ENCODE measurements at regions not wholly inside any gene's neighbourhood (a gene's known extent, or its start where the extent isn't known, plus 50 kb on each side); places are given as distances from the start of the nearest gene placed in this dataset.
A peak's percentile ranks its signal among the peaks of the same experiment; 100 is the strongest.

GRCh38 chr14:58951143-58951542, 237.3 kb upstream of the DAAM1 start:
- TF ChIP-seq POU2F2 (IDR thresholded peaks at IDR 0.05; ENCODE audit: low read depth, low read length) (no peak), PAX5 (IDR thresholded peaks at IDR 0.05; ENCODE audit: insufficient read depth, low read length, severe bottlenecking) (no peak), POLR2AphosphoS5 (IDR thresholded peaks at IDR 0.05; ENCODE audit: low read depth, low read length) (no peak), POLR2A (IDR thresholded peaks at IDR 0.05; ENCODE audit: low read depth, low read length) (no peak), TAF1 (IDR thresholded peaks at IDR 0.05; ENCODE audit: low read depth, low read length) (no peak), SPI1 (IDR thresholded peaks at IDR 0.05; ENCODE audit: low read depth, low read length) (no peak)
- DNase-seq (ENCODE audit: insufficient read length, low spot score) = no peak
- FAIRE-seq = no peak

GRCh38 chr14:58954052-58954451, 234.4 kb upstream of the DAAM1 start:
- DNase-seq (ENCODE audit: insufficient read length, low spot score) (no peak), FAIRE-seq (no peak)
- no peak for TF ChIP-seq SPI1 (IDR thresholded peaks at IDR 0.05; ENCODE audit: low read depth, low read length)
- TF ChIP-seq POLR2AphosphoS5 (IDR thresholded peaks at IDR 0.05; ENCODE audit: low read depth, low read length) = no peak
- TF ChIP-seq PAX5 (IDR thresholded peaks at IDR 0.05; ENCODE audit: insufficient read depth, low read length, severe bottlenecking) = no peak
- TF ChIP-seq POLR2A (IDR thresholded peaks at IDR 0.05; ENCODE audit: low read depth, low read length) = no peak
- TF ChIP-seq POU2F2 (IDR thresholded peaks at IDR 0.05; ENCODE audit: low read depth, low read length) = no peak
- no peak for TF ChIP-seq TAF1 (IDR thresholded peaks at IDR 0.05; ENCODE audit: low read depth, low read length)

- TF ChIP-seq PAX5 (IDR thresholded peaks at IDR 0.05; ENCODE audit: insufficient read depth, low read length, severe bottlenecking) (no peak), POLR2AphosphoS5 (IDR thresholded peaks at IDR 0.05; ENCODE audit: low read depth, low read length) (no peak), POLR2A (IDR thresholded peaks at IDR 0.05; ENCODE audit: low read depth, low read length) (no peak), POU2F2 (IDR thresholded peaks at IDR 0.05; ENCODE audit: low read depth, low read length) (no peak), TAF1 (IDR thresholded peaks at IDR 0.05; ENCODE audit: low read depth, low read length) (no peak), SPI1 (IDR thresholded peaks at IDR 0.05; ENCODE audit: low read depth, low read length) (0 out of 2 replicates have a peak, but pooled peaks have one; percentile 9)
- DNase-seq (ENCODE audit: insufficient read length, low spot score) (no peak), FAIRE-seq (no peak)
These were observed 233.3 kb upstream of the DAAM1 start for GRCh38 chr14:58954901-58955861.

- FAIRE-seq = no peak
- no peak for DNase-seq (ENCODE audit: insufficient read length, low spot score)
- no peak for TF ChIP-seq TAF1 (IDR thresholded peaks at IDR 0.05; ENCODE audit: low read depth, low read length)
- no peak for TF ChIP-seq POU2F2 (IDR thresholded peaks at IDR 0.05; ENCODE audit: low read depth, low read length)
- no peak for TF ChIP-seq PAX5 (IDR thresholded peaks at IDR 0.05; ENCODE audit: insufficient read depth, low read length, severe bottlenecking)
- no peak for TF ChIP-seq POLR2AphosphoS5 (IDR thresholded peaks at IDR 0.05; ENCODE audit: low read depth, low read length)
- no peak for TF ChIP-seq SPI1 (IDR thresholded peaks at IDR 0.05; ENCODE audit: low read depth, low read length)
- TF ChIP-seq POLR2A (IDR thresholded peaks at IDR 0.05; ENCODE audit: low read depth, low read length) = no peak
These were observed 227.3 kb upstream of the DAAM1 start for GRCh38 chr14:58961045-58961731.

- TF ChIP-seq POU2F2 (IDR thresholded peaks at IDR 0.05; ENCODE audit: low read depth, low read length) (no peak), TAF1 (IDR thresholded peaks at IDR 0.05; ENCODE audit: low read depth, low read length) (no peak), PAX5 (IDR thresholded peaks at IDR 0.05; ENCODE audit: insufficient read depth, low read length, severe bottlenecking) (no peak), SPI1 (IDR thresholded peaks at IDR 0.05; ENCODE audit: low read depth, low read length) (no peak), POLR2AphosphoS5 (IDR thresholded peaks at IDR 0.05; ENCODE audit: low read depth, low read length) (no peak), POLR2A (IDR thresholded peaks at IDR 0.05; ENCODE audit: low read depth, low read length) (no peak)
- no peak for FAIRE-seq
- DNase-seq (ENCODE audit: insufficient read length, low spot score) = no peak
These were observed 224.4 kb upstream of the DAAM1 start for GRCh38 chr14:58963873-58964597.

GRCh38 chr14:58964598-58964928, 223.9 kb upstream of the DAAM1 start:
- no peak for TF ChIP-seq POLR2A (IDR thresholded peaks at IDR 0.05; ENCODE audit: low read depth, low read length)
- no peak for DNase-seq (ENCODE audit: insufficient read length, low spot score)
- FAIRE-seq = no peak

- TF ChIP-seq POLR2A (IDR thresholded peaks at IDR 0.05; ENCODE audit: low read depth, low read length) (no peak), POU2F2 (IDR thresholded peaks at IDR 0.05; ENCODE audit: low read depth, low read length) (no peak), TAF1 (IDR thresholded peaks at IDR 0.05; ENCODE audit: low read depth, low read length) (no peak), POLR2AphosphoS5 (IDR thresholded peaks at IDR 0.05; ENCODE audit: low read depth, low read length) (no peak), SPI1 (IDR thresholded peaks at IDR 0.05; ENCODE audit: low read depth, low read length) (no peak), PAX5 (IDR thresholded peaks at IDR 0.05; ENCODE audit: insufficient read depth, low read length, severe bottlenecking) (no peak)
- no peak for FAIRE-seq
- no peak for DNase-seq (ENCODE audit: insufficient read length, low spot score)
These were observed 222.9 kb upstream of the DAAM1 start for GRCh38 chr14:58965601-58966000.

- TF ChIP-seq PAX5 (IDR thresholded peaks at IDR 0.05; ENCODE audit: insufficient read depth, low read length, severe bottlenecking) (no peak), POLR2A (IDR thresholded peaks at IDR 0.05; ENCODE audit: low read depth, low read length) (no peak), POLR2AphosphoS5 (IDR thresholded peaks at IDR 0.05; ENCODE audit: low read depth, low read length) (no peak), TAF1 (IDR thresholded peaks at IDR 0.05; ENCODE audit: low read depth, low read length) (no peak), SPI1 (IDR thresholded peaks at IDR 0.05; ENCODE audit: low read depth, low read length) (no peak), POU2F2 (IDR thresholded peaks at IDR 0.05; ENCODE audit: low read depth, low read length) (no peak)
- DNase-seq (ENCODE audit: insufficient read length, low spot score) (no peak), FAIRE-seq (no peak)
These were observed 221.5 kb upstream of the DAAM1 start for GRCh38 chr14:58966997-58967396.
